ENCODE measurements at regions not wholly inside any gene's neighbourhood (a gene's known extent, or its start where the extent isn't known, plus 50 kb on each side); places are given as distances from the start of the nearest gene placed in this dataset.

GRCh38 chr3:23657647-23658046 is 148.1 kb upstream of the UBE2E1 start:
- TF ChIP-seq, protein P1, sequence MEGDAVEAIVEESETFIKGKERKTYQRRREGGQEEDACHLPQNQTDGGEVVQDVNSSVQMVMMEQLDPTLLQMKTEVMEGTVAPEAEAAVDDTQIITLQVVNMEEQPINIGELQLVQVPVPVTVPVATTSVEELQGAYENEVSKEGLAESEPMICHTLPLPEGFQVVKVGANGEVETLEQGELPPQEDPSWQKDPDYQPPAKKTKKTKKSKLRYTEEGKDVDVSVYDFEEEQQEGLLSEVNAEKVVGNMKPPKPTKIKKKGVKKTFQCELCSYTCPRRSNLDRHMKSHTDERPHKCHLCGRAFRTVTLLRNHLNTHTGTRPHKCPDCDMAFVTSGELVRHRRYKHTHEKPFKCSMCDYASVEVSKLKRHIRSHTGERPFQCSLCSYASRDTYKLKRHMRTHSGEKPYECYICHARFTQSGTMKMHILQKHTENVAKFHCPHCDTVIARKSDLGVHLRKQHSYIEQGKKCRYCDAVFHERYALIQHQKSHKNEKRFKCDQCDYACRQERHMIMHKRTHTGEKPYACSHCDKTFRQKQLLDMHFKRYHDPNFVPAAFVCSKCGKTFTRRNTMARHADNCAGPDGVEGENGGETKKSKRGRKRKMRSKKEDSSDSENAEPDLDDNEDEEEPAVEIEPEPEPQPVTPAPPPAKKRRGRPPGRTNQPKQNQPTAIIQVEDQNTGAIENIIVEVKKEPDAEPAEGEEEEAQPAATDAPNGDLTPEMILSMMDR (IDR thresholded peaks at IDR 0.05) = no peak
- no peak for TF ChIP-seq POLR2A (IDR thresholded peaks at IDR 0.05)
- TF ChIP-seq EP300 (IDR thresholded peaks at IDR 0.05) = no peak
- no peak for TF ChIP-seq POLR2AphosphoS5 (IDR thresholded peaks at IDR 0.05)
